Neuronal stem cell (in vitro differentiated cells): ENCODE measurements at regions not wholly inside any gene's neighbourhood (a gene's known extent, or its start where the extent isn't known, plus 50 kb on each side); places are given as distances from the start of the nearest gene placed in this dataset.

Source experiments
- DNase-seq: peaks from one replicate; pipeline ENCODE4 v3.0.0-alpha.2; 2013; ENCODE audit warnings: low spot score
- H2AFZ ChIP-seq: one replicate; pipeline ENCODE4 v1.6.1; 2013; ENCODE audit warnings: mild to moderate bottlenecking, low read length, inconsistent platforms
- H2AK5ac ChIP-seq: 2 replicates; pipeline ENCODE4 v1.6.1; 2013; ENCODE audit warnings: low read depth, mild to moderate bottlenecking, inconsistent platforms, low read length, moderate library complexity, mixed read lengths
- H2BK120ac ChIP-seq: 2 replicates; pipeline ENCODE4 v1.6.1; 2013; ENCODE audit warnings: low read depth, mild to moderate bottlenecking, inconsistent platforms, low read length, moderate library complexity, mixed read lengths
- H2BK12ac ChIP-seq: one replicate; pipeline ENCODE4 v1.6.1; 2013; ENCODE audit warnings: low read length, inconsistent platforms
- H2BK15ac ChIP-seq: 2 replicates; pipeline ENCODE4 v1.6.1; 2013; ENCODE audit warnings: mild to moderate bottlenecking, low read length, inconsistent platforms, mixed read lengths
- H2BK5ac ChIP-seq: one replicate; pipeline ENCODE4 v1.6.1; 2013; ENCODE audit warnings: inconsistent platforms, mild to moderate bottlenecking, low read length, moderate library complexity
- H3K14ac ChIP-seq: one replicate; pipeline ENCODE4 v1.6.1; 2013; ENCODE audit warnings: low read length, inconsistent platforms
- H3K18ac ChIP-seq: 2 replicates; pipeline ENCODE4 v1.6.1; 2013; ENCODE audit warnings: low read length, inconsistent platforms
- H3K23ac ChIP-seq: 2 replicates; pipeline ENCODE4 v1.6.1; 2013; ENCODE audit warnings: low read depth, mild to moderate bottlenecking, mixed read lengths, low read length, inconsistent platforms; ENCODE audit not compliant: poor library complexity
- H3K27ac ChIP-seq: replicated peaks from 3 replicates; pipeline ENCODE4 v1.5.1; 2013; ENCODE audit warnings: low read length, inconsistent platforms
- H3K27me3 ChIP-seq, 3 experiments: 2 replicates each; pipeline ENCODE4 v1.6.1; 2013; ENCODE audit warnings: low read length in 3 of 3, mild to moderate bottlenecking in 2 of 3, inconsistent platforms in 1 of 3, low read depth in 1 of 3, mixed read lengths in 1 of 3, moderate library complexity in 1 of 3; ENCODE audit not compliant: control insufficient read depth in 3 of 3, insufficient read depth in 3 of 3
- H3K36me3 ChIP-seq, 2 donors: replicated peaks in 1 of 2; 2 replicates each; pipeline ENCODE4 v1.6.1; 2013; ENCODE audit warnings: low read length in 2 of 2; ENCODE audit not compliant: control insufficient read depth in 2 of 2, insufficient read depth in 2 of 2
- H3K4ac ChIP-seq: 2 replicates; pipeline ENCODE4 v1.6.1; 2013; ENCODE audit warnings: inconsistent platforms, mild to moderate bottlenecking, low read length, moderate library complexity
- H3K4me1 ChIP-seq, 2 donors: 1 replicate in 1 of 2; 2 replicates in 1 of 2; pipeline ENCODE4 v1.6.1; 2013; ENCODE audit warnings: low read length in 2 of 2, low read depth in 1 of 2; ENCODE audit not compliant: control insufficient read depth in 2 of 2, insufficient read depth in 1 of 2
- H3K4me2 ChIP-seq: one replicate; pipeline ENCODE4 v1.6.1; 2013; ENCODE audit warnings: mild to moderate bottlenecking, low read length, inconsistent platforms; ENCODE audit not compliant: insufficient read depth, poor library complexity, severe bottlenecking
- H3K4me3 ChIP-seq, 2 donors: 2 replicates each; pipeline ENCODE4 v1.5.1; 2013; ENCODE audit warnings: low read length in 2 of 2, mild to moderate bottlenecking in 2 of 2, inconsistent platforms in 1 of 2, moderate library complexity in 1 of 2
- H3K79me1 ChIP-seq: one replicate; pipeline ENCODE4 v1.6.1; 2013; ENCODE audit warnings: low read depth, mild to moderate bottlenecking, inconsistent platforms, low read length, moderate library complexity
- H3K9ac ChIP-seq: one replicate; pipeline ENCODE4 v1.6.1; 2013; ENCODE audit warnings: mild to moderate bottlenecking, low read depth, low read length, inconsistent platforms; ENCODE audit not compliant: poor library complexity
- H3K9me3 ChIP-seq, 2 donors: replicated peaks in 1 of 2; 2 replicates each; pipeline versions ENCODE3 to v1.6.1; 2013; ENCODE audit warnings: low read length in 2 of 2, mild to moderate bottlenecking in 2 of 2, inconsistent platforms in 1 of 2, low read depth in 1 of 2, mixed read lengths in 1 of 2, moderate library complexity in 1 of 2; ENCODE audit not compliant: control insufficient read depth in 2 of 2, insufficient read depth in 1 of 2
- H4K8ac ChIP-seq: one replicate; pipeline ENCODE4 v1.6.1; 2013; ENCODE audit warnings: low read depth, mild to moderate bottlenecking, inconsistent platforms, low read length, moderate library complexity
- H4K91ac ChIP-seq: one replicate; pipeline ENCODE4 v1.6.1; 2013; ENCODE audit warnings: low read length, low read depth, mild to moderate bottlenecking, inconsistent platforms; ENCODE audit not compliant: poor library complexity
- WGBS, 2 donors: extraction: QIAGEN DNeasy Blood & Tissue Kit; methylation state at CpG; one replicate each; pipeline ENCODE4 v1.1.7; 2013; ENCODE audit warnings: missing lambda C conversion rate in 2 of 2, mixed read lengths in 1 of 2; ENCODE audit not compliant: insufficient read length in 2 of 2, insufficient replicate concordance in 1 of 2; ENCODE audit errors: extremely low coverage in 2 of 2; 5-methylcytosine and 5-hydroxymethylcytosine counted together

- Histone ChIP-seq H3K23ac (no peak overlapping the region), H3K18ac (no peak overlapping the region), H3K27ac (no peak overlapping the region), H2BK12ac (no peak overlapping the region), H2AK5ac (no peak overlapping the region), H3K4me3 (no peak overlapping the region), H2BK120ac (no peak overlapping the region), H3K4ac (no peak overlapping the region), H3K27me3 (peaks cover 0 to under 1% (median 0%) of the 10 kb centered on the region in 3 experiments), H3K36me3 (no peaks in the 10 kb centered on the region), H4K8ac (no peak overlapping the region), H2BK5ac (no peak overlapping the region), H3K79me1 (no peaks in the 10 kb centered on the region), H3K14ac (no peak overlapping the region), H4K91ac (no peak overlapping the region), H2BK15ac (no peak overlapping the region), H3K4me2 (no peak overlapping the region), H3K4me1 (no peaks in the 10 kb centered on the region), H2AFZ (no peak overlapping the region), H3K9me3 (peaks cover 0 to 2% of the 10 kb centered on the region in 2 donors), H3K9ac (no peak overlapping the region)
- no CpG with 5 or more reads among the region's 4 CpGs for WGBS, 2 donors
- DNase-seq: no peak
Observed at GRCh38 chr9:113694912-113695311, 181.2 kb upstream of the ZNF618 start.

DNA sequence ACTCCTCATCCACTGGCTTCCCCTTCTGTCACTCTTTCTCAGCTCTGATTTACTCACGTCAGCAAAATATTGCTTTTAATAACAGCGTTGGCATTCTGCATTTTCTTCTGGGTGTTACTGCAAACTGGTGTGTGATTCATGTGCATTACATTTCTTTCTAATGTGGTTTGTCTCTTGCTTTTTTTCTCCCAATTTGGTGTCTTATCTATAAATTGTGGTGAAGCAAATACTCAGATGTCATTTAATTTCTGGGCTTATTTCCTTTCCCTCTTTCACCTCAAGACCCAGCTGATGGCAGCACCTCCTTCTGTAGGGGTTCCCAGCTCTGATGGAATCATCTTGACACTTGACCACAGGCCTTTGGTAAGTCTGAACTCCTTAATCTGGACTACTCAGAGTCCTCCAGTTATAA lies 180.7 kb upstream of the ZNF618 start:
- no CpG with 5 or more reads among the region's 2 CpGs for WGBS, 2 donors
- Histone ChIP-seq H3K79me1 (no peaks in the 10 kb centered on the region), H3K4me3 (no peak overlapping the region), H3K9ac (no peak overlapping the region), H3K36me3 (no peaks in the 10 kb centered on the region), H3K27me3 (no peaks in the 10 kb centered on the region), H2BK12ac (no peak overlapping the region), H2AK5ac (no peak overlapping the region), H4K91ac (no peak overlapping the region), H3K14ac (no peak overlapping the region), H3K23ac (no peak overlapping the region), H3K4me2 (no peak overlapping the region), H2BK15ac (no peak overlapping the region), H2AFZ (no peak overlapping the region), H4K8ac (no peak overlapping the region), H3K27ac (no peak overlapping the region), H3K9me3 (peaks cover 0 to 2% of the 10 kb centered on the region in 2 donors), H3K4ac (no peak overlapping the region), H3K18ac (no peak overlapping the region), H3K4me1 (no peaks in the 10 kb centered on the region), H2BK5ac (no peak overlapping the region), H2BK120ac (no peak overlapping the region)
- no peak for DNase-seq

DNA sequence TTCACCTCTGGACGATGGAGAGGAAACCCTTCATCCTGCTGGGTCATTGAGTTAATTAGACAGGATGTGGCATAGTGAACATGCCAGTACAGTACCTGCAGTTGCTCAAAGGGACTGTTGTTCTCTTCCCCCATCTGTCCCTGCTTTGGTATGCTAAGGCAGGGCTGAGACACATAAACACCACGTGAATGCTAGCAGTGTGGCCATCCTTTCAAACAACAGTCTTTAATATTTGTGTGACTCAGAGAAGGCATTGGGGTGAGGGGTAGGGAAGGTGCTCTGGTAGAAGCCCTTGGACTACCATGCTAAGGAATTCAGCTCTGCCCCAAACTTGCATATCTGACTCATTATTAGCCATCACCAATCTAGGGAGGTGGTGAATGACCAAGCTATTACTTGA lies 180.2 kb upstream of the ZNF618 start:
- Histone ChIP-seq H3K79me1 (no peaks in the 10 kb centered on the region), H2BK120ac (no peak overlapping the region), H3K27ac (no peak overlapping the region), H3K36me3 (no peaks in the 10 kb centered on the region), H3K9me3 (peaks cover 0 to 2% of the 10 kb centered on the region in 2 donors), H4K8ac (no peak overlapping the region), H2AK5ac (no peak overlapping the region), H3K27me3 (peaks cover 0 to 3% (median 0%) of the 10 kb centered on the region in 3 experiments), H2AFZ (no peak overlapping the region), H2BK15ac (no peak overlapping the region), H3K23ac (no peak overlapping the region), H3K4me3 (no peak overlapping the region), H3K9ac (no peak overlapping the region), H3K18ac (no peak overlapping the region), H3K14ac (no peak overlapping the region), H3K4ac (no peak overlapping the region), H4K91ac (no peak overlapping the region), H2BK12ac (no peak overlapping the region), H2BK5ac (no peak overlapping the region), H3K4me1 (no peaks in the 10 kb centered on the region), H3K4me2 (no peak overlapping the region)
- WGBS, 2 donors: no CpG with 5 or more reads among the region's 2 CpGs
- no peak for DNase-seq

DNA sequence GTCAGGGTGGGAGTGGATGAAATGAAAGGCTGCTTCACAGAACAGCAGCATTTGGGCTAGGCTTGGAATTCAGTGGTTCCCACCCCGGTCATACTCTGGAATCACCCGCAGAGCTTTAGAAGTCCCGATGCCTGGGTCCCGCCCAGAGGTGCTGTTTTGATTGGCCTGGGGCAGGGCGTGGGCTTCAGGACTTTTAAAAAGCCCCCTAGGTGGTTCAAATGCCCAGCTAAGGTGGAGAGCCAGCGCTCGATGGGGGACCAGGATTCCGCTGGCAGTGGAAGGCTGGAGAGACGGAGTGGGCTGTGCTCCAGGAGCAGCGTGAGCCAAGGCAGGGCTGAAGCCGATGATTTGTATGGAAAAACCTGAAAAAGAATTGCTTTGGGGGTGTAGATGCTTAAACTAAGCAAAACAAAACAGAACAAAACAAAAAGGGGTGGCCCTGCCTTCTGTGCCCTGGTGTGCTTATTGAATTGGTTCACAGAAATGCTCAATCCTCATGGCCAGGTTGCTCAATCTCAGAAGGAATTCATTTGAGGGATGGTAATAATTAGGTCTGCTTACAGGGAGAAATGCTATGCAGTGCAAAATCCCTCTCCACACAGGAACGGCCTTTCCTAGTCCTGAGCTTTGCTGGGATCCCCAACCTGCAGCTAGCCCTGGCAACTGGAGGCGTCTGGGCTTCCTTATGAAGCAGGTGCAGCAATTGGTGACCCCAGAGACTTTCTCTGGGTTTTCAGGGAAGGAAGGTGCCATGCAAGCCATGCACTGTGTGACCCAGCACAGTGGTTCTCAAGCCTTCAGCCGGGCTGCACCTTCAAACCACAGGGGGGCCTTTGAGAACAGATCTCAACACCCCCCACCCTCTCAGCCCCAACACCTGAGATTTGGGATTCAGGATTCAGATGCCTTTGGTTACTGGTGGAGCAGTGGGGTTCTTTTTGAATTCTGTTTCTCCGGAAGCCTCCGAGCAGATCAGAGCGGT lies 174.0 kb upstream of the ZNF618 start:
- H2BK5ac ChIP-seq: no peak overlapping the region
- H3K9me3 ChIP-seq: no peaks in the 10 kb centered on the region
- no CpG with 5 or more reads among the region's 17 CpGs for WGBS, 2 donors
- no peak overlapping the region for H2BK12ac ChIP-seq
- H2AFZ ChIP-seq: peak overlapping the region; percentile 25
- peaks cover 0 to 16% (median 0%) of the 10 kb centered on the region in 3 experiments for H3K27me3 ChIP-seq
- no peaks in the 10 kb centered on the region for H3K79me1 ChIP-seq
- no peak overlapping the region for H4K91ac ChIP-seq
- no peak for DNase-seq
- H3K27ac ChIP-seq: no peak overlapping the region
- no peak overlapping the region for H3K4ac ChIP-seq
- H3K4me3 ChIP-seq: no peak overlapping the region
- no peaks in the 10 kb centered on the region for H3K36me3 ChIP-seq
- H3K23ac ChIP-seq: no peak overlapping the region
- peak overlapping the region; percentile 16 for H3K18ac ChIP-seq
- H3K14ac ChIP-seq: no peak overlapping the region
- no peak overlapping the region for H2AK5ac ChIP-seq
- H3K4me2 ChIP-seq: no peak overlapping the region
- peaks cover 0 to 7% of the 10 kb centered on the region in 2 donors for H3K4me1 ChIP-seq
- no peak overlapping the region for H2BK120ac ChIP-seq
- no peak overlapping the region for H4K8ac ChIP-seq
- no peak overlapping the region for H2BK15ac ChIP-seq
- no peak overlapping the region for H3K9ac ChIP-seq
